AG04449 (cell line): ENCODE measurements at regions not wholly inside any gene's neighbourhood (a gene's known extent, or its start where the extent isn't known, plus 50 kb on each side); places are given as distances from the start of the nearest gene placed in this dataset.

ENCODE experiments used
- CTCF ChIA-PET: fragments of 350-600 bp; formaldehyde crosslinking; extraction: SDS; loops from one replicate; lab custom pipeline; 2021; ENCODE audit warnings: antibody characterized with exemption; lab: Yijun Ruan, JAX
- POLR2A ChIA-PET: fragments of 400-600, 350-600 bp; formaldehyde crosslinking; extraction: SDS; loops from one replicate; lab custom pipeline; 2020; ENCODE audit warnings: antibody characterized with exemption, inconsistent platforms; lab: Yijun Ruan, JAX
- DNase-seq: peaks from one replicate; pipeline ENCODE4 v3.0.0-alpha.2; 2010; ENCODE audit warnings: low read depth, low spot score
- H3K4me3 ChIP-seq: 2 replicates; pipeline ENCODE4 v1.5.1; 2011; ENCODE audit warnings: low read depth, mild to moderate bottlenecking, control low read depth, low read length
- CTCF ChIP-seq: IDR thresholded peaks from one replicate; pipeline ENCODE4 v1.5.1; 2011; ENCODE audit warnings: mild to moderate bottlenecking, moderate library complexity, low read length, control low read depth, inconsistent platforms; ENCODE audit not compliant: insufficient read depth; ENCODE audit errors: missing control alignments

- ChIA-PET CTCF (no interaction called here), POLR2A (no interaction called here)
- no peak for DNase-seq
- no peak for TF ChIP-seq CTCF
- no peak overlapping the region for H3K4me3 ChIP-seq
These were observed 234.2 kb upstream of the MID1 start for GRCh38 chrX:10854594-10854993.

GRCh38 chrX:10855845-10856244 lies 235.5 kb upstream of the MID1 start:
- ChIA-PET CTCF (interaction anchor here (1.5 kb wide), 1 partner anchor 17 kb away, joined by 3 read pairs; no protein-coding TSS in a partner anchor), POLR2A (no interaction called here)
- H3K4me3 ChIP-seq = no peak overlapping the region
- DNase-seq = no peak
- no peak for TF ChIP-seq CTCF

GRCh38 chrX:10856797-10857196 lies 236.4 kb upstream of the MID1 start:
- TF ChIP-seq CTCF = no peak
- ChIA-PET POLR2A (no interaction called here), CTCF (interaction anchor here (1.5 kb wide), 1 partner anchor 16 kb away, joined by 3 read pairs; no protein-coding TSS in a partner anchor)

GRCh38 chrX:10859353-10859752 lies 239.0 kb upstream of the MID1 start:
- CTCF ChIA-PET = no interaction called here
- H3K4me3 ChIP-seq = no peak overlapping the region
- TF ChIP-seq CTCF = no peak
- DNase-seq = no peak
- POLR2A ChIA-PET = no interaction called here

More at GRCh38 chrX:10856797-10857196, 236.4 kb upstream of the MID1 start:
- no peak for DNase-seq
- no peak overlapping the region for H3K4me3 ChIP-seq

- no peak for DNase-seq
- ChIA-PET POLR2A (no interaction called here), CTCF (no interaction called here)
- H3K4me3 ChIP-seq = no peak overlapping the region
- no peak for TF ChIP-seq CTCF
These were observed 235.1 kb upstream of the HCCS start for GRCh38 chrX:10875995-10876394.

GRCh38 chrX:10882484-10882883 lies 228.6 kb upstream of the HCCS start:
- no peak for TF ChIP-seq CTCF
- ChIA-PET POLR2A (interaction anchor here (0.7 kb wide), 1 partner anchor 1735 kb away, joined by 3 read pairs; no protein-coding TSS in a partner anchor), CTCF (no interaction called here)
- H3K4me3 ChIP-seq = no peak overlapping the region
- DNase-seq = no peak
